Panc1 (cell line): ENCODE measurements at regions not wholly inside any gene's neighbourhood (a gene's known extent, or its start where the extent isn't known, plus 50 kb on each side); places are given as distances from the start of the nearest gene placed in this dataset.

ENCODE experiments used
- ATAC-seq: fragments of 200-7000 bp; cut with Tn5 transposase; 2 replicates; pipeline ENCODE4 v1.9.1; 2020; ENCODE audit warnings: mild to moderate bottlenecking, moderate library complexity
- BruUV-seq: library from RNA; stranded (reverse); fragments of 400-500 nt; replicated peaks from 2 replicates; lab custom pipeline; 2021; lab: Mats Ljungman, UMichigan
- CTCF ChIA-PET: fragments of 300-600 bp; sonication (Branson Sonifier 250); formaldehyde crosslinking; loops from one replicate; lab custom pipeline; 2022; ENCODE audit warnings: antibody characterized with exemption; lab: Charles Lee
- POLR2A ChIA-PET: fragments of 300-600 bp; sonication (Branson Sonifier 250); formaldehyde crosslinking; loops from one replicate; lab custom pipeline; 2022; ENCODE audit warnings: antibody characterized with exemption; lab: Charles Lee
- DNase-seq: peaks from one replicate; pipeline ENCODE4 v3.0.0-alpha.2; 2010; ENCODE audit warnings: low read depth, low spot score
- H3K27ac ChIP-seq: 2 replicates; pipeline ENCODE4 v1.5.1; 2011; ENCODE audit warnings: mild to moderate bottlenecking, low read length, inconsistent platforms
- H3K27me3 ChIP-seq: fragments of 200-500 bp; sonication (Bioruptor generic); 2 replicates; pipeline ENCODE4 v1.6.0; 2014; ENCODE audit warnings: low read length, inconsistent platforms; ENCODE audit not compliant: control insufficient read depth, insufficient read depth
- H3K36me3 ChIP-seq: fragments of 200-500 bp; sonication (Bioruptor generic); 2 replicates; pipeline ENCODE4 v1.5.1; 2014; ENCODE audit warnings: inconsistent platforms, mild to moderate bottlenecking, low read length, moderate library complexity; ENCODE audit not compliant: control insufficient read depth, insufficient read depth
- H3K4me1 ChIP-seq: 2 replicates; pipeline ENCODE4 v1.5.1; 2011; ENCODE audit warnings: inconsistent platforms, mild to moderate bottlenecking, low read length, moderate library complexity; ENCODE audit not compliant: control insufficient read depth, insufficient read depth
- H3K4me3 ChIP-seq, 2 experiments: 2 replicates each; pipeline ENCODE4 v1.5.1; 2011 to 2012; ENCODE audit warnings: low read depth in 2 of 2, low read length in 2 of 2, mild to moderate bottlenecking in 2 of 2, inconsistent platforms in 1 of 2, moderate library complexity in 1 of 2
- H3K9me3 ChIP-seq: fragments of 200-500 bp; sonication (Bioruptor generic); 2 replicates; pipeline ENCODE4 v1.5.1; 2014; ENCODE audit warnings: low read depth, mild to moderate bottlenecking, inconsistent platforms, low read length, moderate library complexity; ENCODE audit not compliant: control insufficient read depth, insufficient read depth
- POLR2AphosphoS5 ChIP-seq: IDR thresholded peaks from 2 replicates; pipeline ENCODE4 v1.6.1; 2012; ENCODE audit warnings: mild to moderate bottlenecking, low read depth, low read length, moderate library complexity
- SIN3A ChIP-seq: IDR thresholded peaks from 2 replicates; pipeline ENCODE4 v1.6.1; 2012; ENCODE audit warnings: low read depth, mild to moderate bottlenecking, low read length, moderate library complexity, borderline replicate concordance; ENCODE audit not compliant: insufficient read depth
- TCF7L2 ChIP-seq: IDR thresholded peaks from 2 replicates; pipeline ENCODE4 v1.6.1; 2011; ENCODE audit warnings: mild to moderate bottlenecking, low read depth, low read length, inconsistent platforms
- in situ Hi-C: cut with HindIII; loops from 2 replicates; pipeline ENCODE4 v1.10.0; 2016; ENCODE audit warnings: low sequenced_read_pairs, low pct_unique_long_range_greater_than_20kb
- intact Hi-C: fragments of 100-400 bp; cut with micrococcal nuclease; formaldehyde crosslinking; loops from one replicate; pipeline ENCODE4 v1.10.0; 2022; ENCODE audit not compliant: unreplicated experiment
- TF ChIP-seq, protein P1 (sequence below), 2 experiments: IDR thresholded peaks; 2 replicates each; pipeline ENCODE4 v1.6.1; 2011 to 2012; ENCODE audit warnings: low read depth in 2 of 2, control low read depth in 1 of 2, low read length in 1 of 2, mild to moderate bottlenecking in 1 of 2, moderate library complexity in 1 of 2; ENCODE audit not compliant: insufficient read depth in 1 of 2
- TF ChIP-seq, protein P2 (sequence below): fragments of 450-650 bp; IDR thresholded peaks from 2 replicates; pipeline ENCODE4 v1.5.1; 2017; ENCODE audit warnings: mild to moderate bottlenecking

DNA sequence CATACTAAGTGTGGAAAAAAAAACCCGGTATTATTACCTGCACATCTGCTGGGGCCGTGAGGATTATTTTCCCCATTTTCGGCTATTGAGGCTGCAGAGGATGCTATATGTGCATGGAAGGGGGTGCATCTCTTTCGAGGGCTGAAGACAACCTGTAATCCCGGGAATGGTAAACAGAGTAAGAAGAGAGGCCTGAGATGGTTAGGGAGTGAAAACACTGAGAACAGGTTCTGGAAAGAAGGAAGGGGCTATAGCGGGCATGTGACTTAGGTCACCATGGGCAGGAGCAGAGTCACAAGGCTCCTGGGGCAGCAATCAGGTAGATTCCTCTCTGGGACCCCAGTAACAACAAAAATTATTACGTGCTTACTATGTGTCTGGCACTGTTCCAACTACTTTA lies 299.1 kb downstream of the RRAGC start:
- no peak for ATAC-seq
- no TSS peak for BruUV-seq
- intact Hi-C loops (no loop called here), in situ Hi-C loops (no loop called here)
- TF ChIP-seq TCF7L2, result no peak
- no peak for TF ChIP-seq POLR2AphosphoS5
- TF ChIP-seq, protein P1, sequence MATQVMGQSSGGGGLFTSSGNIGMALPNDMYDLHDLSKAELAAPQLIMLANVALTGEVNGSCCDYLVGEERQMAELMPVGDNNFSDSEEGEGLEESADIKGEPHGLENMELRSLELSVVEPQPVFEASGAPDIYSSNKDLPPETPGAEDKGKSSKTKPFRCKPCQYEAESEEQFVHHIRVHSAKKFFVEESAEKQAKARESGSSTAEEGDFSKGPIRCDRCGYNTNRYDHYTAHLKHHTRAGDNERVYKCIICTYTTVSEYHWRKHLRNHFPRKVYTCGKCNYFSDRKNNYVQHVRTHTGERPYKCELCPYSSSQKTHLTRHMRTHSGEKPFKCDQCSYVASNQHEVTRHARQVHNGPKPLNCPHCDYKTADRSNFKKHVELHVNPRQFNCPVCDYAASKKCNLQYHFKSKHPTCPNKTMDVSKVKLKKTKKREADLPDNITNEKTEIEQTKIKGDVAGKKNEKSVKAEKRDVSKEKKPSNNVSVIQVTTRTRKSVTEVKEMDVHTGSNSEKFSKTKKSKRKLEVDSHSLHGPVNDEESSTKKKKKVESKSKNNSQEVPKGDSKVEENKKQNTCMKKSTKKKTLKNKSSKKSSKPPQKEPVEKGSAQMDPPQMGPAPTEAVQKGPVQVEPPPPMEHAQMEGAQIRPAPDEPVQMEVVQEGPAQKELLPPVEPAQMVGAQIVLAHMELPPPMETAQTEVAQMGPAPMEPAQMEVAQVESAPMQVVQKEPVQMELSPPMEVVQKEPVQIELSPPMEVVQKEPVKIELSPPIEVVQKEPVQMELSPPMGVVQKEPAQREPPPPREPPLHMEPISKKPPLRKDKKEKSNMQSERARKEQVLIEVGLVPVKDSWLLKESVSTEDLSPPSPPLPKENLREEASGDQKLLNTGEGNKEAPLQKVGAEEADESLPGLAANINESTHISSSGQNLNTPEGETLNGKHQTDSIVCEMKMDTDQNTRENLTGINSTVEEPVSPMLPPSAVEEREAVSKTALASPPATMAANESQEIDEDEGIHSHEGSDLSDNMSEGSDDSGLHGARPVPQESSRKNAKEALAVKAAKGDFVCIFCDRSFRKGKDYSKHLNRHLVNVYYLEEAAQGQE (IDR thresholded peaks at IDR 0.05; ENCODE audit: insufficient read depth in 1 of 2, low read depth in 2 of 2, low read length in 1 of 2), result no peak
- TF ChIP-seq SIN3A, result no peak
- TF ChIP-seq, protein P2, sequence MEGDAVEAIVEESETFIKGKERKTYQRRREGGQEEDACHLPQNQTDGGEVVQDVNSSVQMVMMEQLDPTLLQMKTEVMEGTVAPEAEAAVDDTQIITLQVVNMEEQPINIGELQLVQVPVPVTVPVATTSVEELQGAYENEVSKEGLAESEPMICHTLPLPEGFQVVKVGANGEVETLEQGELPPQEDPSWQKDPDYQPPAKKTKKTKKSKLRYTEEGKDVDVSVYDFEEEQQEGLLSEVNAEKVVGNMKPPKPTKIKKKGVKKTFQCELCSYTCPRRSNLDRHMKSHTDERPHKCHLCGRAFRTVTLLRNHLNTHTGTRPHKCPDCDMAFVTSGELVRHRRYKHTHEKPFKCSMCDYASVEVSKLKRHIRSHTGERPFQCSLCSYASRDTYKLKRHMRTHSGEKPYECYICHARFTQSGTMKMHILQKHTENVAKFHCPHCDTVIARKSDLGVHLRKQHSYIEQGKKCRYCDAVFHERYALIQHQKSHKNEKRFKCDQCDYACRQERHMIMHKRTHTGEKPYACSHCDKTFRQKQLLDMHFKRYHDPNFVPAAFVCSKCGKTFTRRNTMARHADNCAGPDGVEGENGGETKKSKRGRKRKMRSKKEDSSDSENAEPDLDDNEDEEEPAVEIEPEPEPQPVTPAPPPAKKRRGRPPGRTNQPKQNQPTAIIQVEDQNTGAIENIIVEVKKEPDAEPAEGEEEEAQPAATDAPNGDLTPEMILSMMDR, result no peak
- DNase-seq, result no peak
- no peaks in the 10 kb centered on the region for H3K36me3 ChIP-seq
- no peaks in the 10 kb centered on the region; the same call in 1 of the 2 replicates for H3K27me3 ChIP-seq
- ChIA-PET POLR2A (no interaction called here), CTCF (no interaction called here)
- no peaks in the 10 kb centered on the region for H3K9me3 ChIP-seq
- H3K4me3 ChIP-seq, result no peak overlapping the region
- H3K4me1 ChIP-seq, result no peaks in the 10 kb centered on the region
- no peak overlapping the region for H3K27ac ChIP-seq

DNA sequence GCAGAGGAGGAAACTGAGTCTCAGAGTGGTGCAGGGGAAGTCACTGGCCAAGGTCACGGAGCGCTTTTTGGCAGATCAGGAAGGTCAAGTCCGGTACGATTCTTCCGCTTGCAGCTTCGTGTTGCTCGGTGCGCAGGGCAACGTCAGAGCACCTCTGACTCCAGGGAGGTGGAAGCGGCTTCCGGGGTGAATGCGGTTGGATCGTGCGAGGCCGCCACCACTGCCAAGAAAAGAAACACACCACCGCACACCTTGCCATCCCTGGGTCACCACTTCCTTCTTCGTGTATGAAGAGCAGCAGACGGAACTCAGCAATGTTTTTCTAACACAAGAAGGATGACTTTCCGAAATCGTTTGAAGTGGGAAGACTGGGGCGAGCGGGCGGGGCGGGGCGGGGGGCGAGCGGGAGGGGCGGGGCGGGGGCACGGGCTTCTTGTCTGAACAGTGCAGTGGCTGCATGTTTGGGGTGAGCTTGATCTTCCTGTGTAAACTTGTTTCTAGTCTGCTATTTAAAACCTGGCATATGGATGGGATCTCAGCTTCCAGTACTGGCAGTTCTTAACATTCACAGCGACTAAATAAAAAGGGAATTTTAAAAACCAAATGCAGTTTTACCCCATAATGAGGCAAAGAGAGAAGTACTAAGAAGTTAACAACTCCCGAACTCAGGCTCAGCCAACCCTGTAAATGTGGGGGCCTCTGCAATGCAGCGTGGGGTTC lies 300.0 kb downstream of the RRAGC start:
- intact Hi-C loops (no loop called here), in situ Hi-C loops (no loop called here)
- Histone ChIP-seq H3K4me3 (no peak overlapping the region), H3K9me3 (no peaks in the 10 kb centered on the region), H3K27ac (no peak overlapping the region), H3K4me1 (no peaks in the 10 kb centered on the region), H3K27me3 (no peaks in the 10 kb centered on the region; the same call in 1 of the 2 replicates), H3K36me3 (no peaks in the 10 kb centered on the region)
- no peak for TF ChIP-seq SIN3A
- TF ChIP-seq, protein P2, result no peak
- TF ChIP-seq, protein P1 (IDR thresholded peaks at IDR 0.05; ENCODE audit: insufficient read depth in 1 of 2, low read depth in 2 of 2, low read length in 1 of 2), result no peak
- no peak for TF ChIP-seq POLR2AphosphoS5
- TF ChIP-seq TCF7L2, result no peak
- ATAC-seq, result no peak
- DNase-seq, result no peak
- POLR2A ChIA-PET, result interaction anchor here (0.5 kb wide), 1 partner anchor 1320 kb away, joined by 5 read pairs; no protein-coding TSS in a partner anchor
- CTCF ChIA-PET, result no interaction called here
- BruUV-seq, result no TSS peak
